Activated CD8-positive, alpha-beta T cell treated with anti-CD3 and anti-CD28 coated beads for 36 hours (primary cell): ENCODE measurements at regions not wholly inside any gene's neighbourhood (a gene's known extent, or its start where the extent isn't known, plus 50 kb on each side); places are given as distances from the start of the nearest gene placed in this dataset.

Source experiments
- ATAC-seq: fragments of 200-7000 bp; cut with Tn5 transposase; one replicate; pipeline ENCODE4 v1.10.0; 2021; ENCODE audit warnings: mild to moderate bottlenecking, moderate library complexity
- CTCF ChIA-PET: fragments of 350-600 bp; sonication (Branson Sonifier 250); formaldehyde crosslinking; loops from one replicate; lab custom pipeline; 2021; ENCODE audit warnings: antibody characterized with exemption; lab: Charles Lee
- POLR2A ChIA-PET: fragments of 350-600 bp; sonication (Branson Sonifier 250); formaldehyde crosslinking; loops from one replicate; lab custom pipeline; 2021; ENCODE audit warnings: antibody characterized with exemption; lab: Charles Lee
- DNase-seq: peaks from one replicate; pipeline ENCODE4 v3.0.0-alpha.2; 2020
- H3K27ac Mint-ChIP-seq: one replicate; pipeline ENCODE4 v1.8.0; 2021; ENCODE audit warnings: mild to moderate bottlenecking, mixed read lengths
- H3K27me3 Mint-ChIP-seq: one replicate; pipeline ENCODE4 v1.8.0; 2021; ENCODE audit warnings: mixed read lengths
- H3K36me3 Mint-ChIP-seq: one replicate; pipeline ENCODE4 v1.8.0; 2021; ENCODE audit warnings: low read depth, mixed read lengths
- H3K4me1 Mint-ChIP-seq: one replicate; pipeline ENCODE4 v1.8.0; 2021; ENCODE audit warnings: low read depth, mixed read lengths
- H3K4me3 Mint-ChIP-seq: one replicate; pipeline ENCODE4 v1.8.0; 2021; ENCODE audit warnings: mild to moderate bottlenecking, moderate library complexity, mixed read lengths
- H3K9me3 Mint-ChIP-seq: one replicate; pipeline ENCODE4 v1.8.0; 2021; ENCODE audit warnings: mixed read lengths
- CTCF ChIP-seq: fragments of 200-600 bp; IDR thresholded peaks from one replicate; pipeline ENCODE4 v1.8.0; 2022; ENCODE audit warnings: antibody characterized with exemption, mild to moderate bottlenecking
- intact Hi-C: fragments of 100-400 bp; cut with micrococcal nuclease; formaldehyde crosslinking; loops from one replicate; pipeline ENCODE4 v1.10.0; 2022

DNA sequence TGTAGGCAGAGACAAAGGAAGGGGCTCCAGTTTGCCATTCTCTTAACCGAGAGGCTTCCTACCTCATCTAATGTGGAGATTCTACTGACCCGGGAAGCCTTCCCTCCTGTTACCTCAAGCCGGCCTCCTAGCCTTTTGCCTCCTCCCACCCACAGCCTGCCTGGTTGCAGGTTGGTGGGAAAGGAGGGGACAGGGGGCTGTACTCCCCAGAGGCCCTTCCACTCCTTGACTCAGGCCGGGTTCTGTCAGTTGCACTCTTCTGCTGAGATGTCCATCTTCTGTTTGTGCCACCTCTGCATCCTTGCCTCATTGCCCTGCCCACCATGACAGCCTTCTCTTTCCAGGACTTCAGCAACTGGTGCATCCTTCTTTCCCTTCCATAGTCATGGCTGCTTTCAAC, 98.0 kb upstream of the SLC44A3 start:
- intact Hi-C loops = no loop called here
- POLR2A ChIA-PET = no interaction called here

GRCh38 chr1:94721240-94721639, 98.9 kb upstream of the SLC44A3 start:
- Mint-ChIP-seq H3K27me3 (peaks cover 4% of the 10 kb centered on the region), H3K4me3 (no peak overlapping the region), H3K36me3 (no peaks in the 10 kb centered on the region), H3K4me1 (no peaks in the 10 kb centered on the region), H3K9me3 (no peaks in the 10 kb centered on the region), H3K27ac (no peak overlapping the region)
- POLR2A ChIA-PET = no interaction called here
- CTCF ChIA-PET = interaction anchor here (1.3 kb wide), 1 partner anchor 84 kb away, joined by 3 read pairs; no protein-coding TSS in a partner anchor
- TF ChIP-seq CTCF = no peak
- ATAC-seq (no peak), DNase-seq (no peak)
- intact Hi-C loops = no loop called here

More for the DNA sequence above, 98.0 kb upstream of the SLC44A3 start:
- no peak for TF ChIP-seq CTCF
- DNase-seq = no peak
- Mint-ChIP-seq H3K27ac (no peak overlapping the region), H3K27me3 (peaks cover 4% of the 10 kb centered on the region), H3K4me3 (no peak overlapping the region), H3K36me3 (no peaks in the 10 kb centered on the region), H3K4me1 (no peaks in the 10 kb centered on the region), H3K9me3 (no peaks in the 10 kb centered on the region)
- CTCF ChIA-PET = interaction anchor here (1.3 kb wide), 1 partner anchor 83 kb away, joined by 3 read pairs; no protein-coding TSS in a partner anchor
- no peak for ATAC-seq

DNA sequence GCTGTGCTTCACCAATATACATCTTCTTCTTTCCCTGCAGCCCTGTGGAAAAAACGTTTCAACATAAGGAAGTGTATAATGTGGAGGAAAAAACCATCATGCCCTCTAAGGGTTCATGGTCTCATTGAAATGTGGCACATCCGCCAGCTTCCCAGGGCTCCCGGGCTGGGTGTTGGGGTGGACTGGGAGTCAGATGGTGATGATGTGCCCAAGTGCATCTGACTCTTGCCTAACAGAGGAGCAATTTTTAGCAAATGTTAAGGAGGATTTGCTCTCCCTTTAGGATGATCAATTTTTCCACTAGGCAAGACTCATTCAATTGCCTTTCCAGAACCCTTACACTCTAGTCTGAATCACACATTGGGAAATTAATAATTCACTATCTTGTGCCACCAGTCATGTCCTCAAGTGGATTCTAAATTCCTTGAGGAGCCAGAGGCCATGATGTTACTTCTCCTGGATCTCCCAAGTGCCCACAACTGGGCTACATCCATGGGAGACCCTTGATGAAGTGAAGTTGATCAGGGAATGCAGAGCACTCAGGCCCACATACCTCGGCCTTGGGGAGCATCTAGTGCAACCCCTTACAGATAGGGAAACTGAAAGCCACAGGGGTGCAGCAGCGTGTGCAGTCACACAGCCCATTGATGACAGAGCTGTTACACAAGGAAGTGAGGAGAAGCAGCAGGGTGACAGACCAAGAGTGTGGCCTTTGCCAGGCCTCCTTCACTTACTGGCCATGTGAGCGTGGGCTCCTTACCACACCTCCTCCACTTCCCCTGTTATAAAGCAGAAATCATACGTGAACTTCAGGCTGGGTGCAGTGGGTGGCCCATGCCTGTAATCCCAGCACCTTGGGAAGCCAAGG, 100.0 kb upstream of the SLC44A3 start:
- Mint-ChIP-seq H3K36me3 (no peaks in the 10 kb centered on the region), H3K4me1 (no peaks in the 10 kb centered on the region), H3K9me3 (no peaks in the 10 kb centered on the region), H3K4me3 (no peak overlapping the region), H3K27ac (no peak overlapping the region), H3K27me3 (peaks cover 4% of the 10 kb centered on the region)
- CTCF ChIA-PET = no interaction called here
- DNase-seq (peak; percentile 31), ATAC-seq (peak; percentile 81)
- POLR2A ChIA-PET = no interaction called here
- intact Hi-C loops = no loop called here
- no peak for TF ChIP-seq CTCF

GRCh38 chr1:94716965-94717364, 103.2 kb upstream of the SLC44A3 start:
- no peak overlapping the region for H3K4me3 Mint-ChIP-seq
- ATAC-seq (no peak), DNase-seq (no peak)
- no peaks in the 10 kb centered on the region for H3K36me3 Mint-ChIP-seq
- ChIA-PET POLR2A (no interaction called here), CTCF (no interaction called here)
- no peaks in the 10 kb centered on the region for H3K9me3 Mint-ChIP-seq
- no peaks in the 10 kb centered on the region for H3K4me1 Mint-ChIP-seq
- intact Hi-C loops = no loop called here
- peaks cover 2% of the 10 kb centered on the region for H3K27me3 Mint-ChIP-seq
- no peak overlapping the region for H3K27ac Mint-ChIP-seq
- TF ChIP-seq CTCF = no peak

GRCh38 chr1:94715321-94715720, 104.8 kb upstream of the SLC44A3 start:
- CTCF ChIA-PET = no interaction called here
- Mint-ChIP-seq H3K4me3 (no peak overlapping the region), H3K36me3 (no peaks in the 10 kb centered on the region), H3K9me3 (no peaks in the 10 kb centered on the region), H3K4me1 (no peaks in the 10 kb centered on the region), H3K27me3 (peaks cover 2% of the 10 kb centered on the region), H3K27ac (no peak overlapping the region)
- POLR2A ChIA-PET = interaction anchor here (0.5 kb wide), 1 partner anchor 1287 kb away, joined by 4 read pairs; no protein-coding TSS in a partner anchor
- intact Hi-C loops = no loop called here
- TF ChIP-seq CTCF = no peak
- DNase-seq = no peak
- no peak for ATAC-seq
